Mesenchymal stem cell (in vitro differentiated cells and primary cell): ENCODE measurements at regions not wholly inside any gene's neighbourhood (a gene's known extent, or its start where the extent isn't known, plus 50 kb on each side); places are given as distances from the start of the nearest gene placed in this dataset.

ENCODE experiments used
- DNase-seq: peaks from one replicate; pipeline ENCODE4 v3.0.0-alpha.2; 2013
- H2AFZ ChIP-seq: one replicate; pipeline ENCODE4 v1.6.1; 2013; ENCODE audit warnings: low read depth, mild to moderate bottlenecking, control low read depth, inconsistent platforms, low read length, moderate library complexity
- H2AK5ac ChIP-seq: 2 replicates; pipeline ENCODE4 v1.6.1; 2013; ENCODE audit warnings: low read length, moderate library complexity, mild to moderate bottlenecking, inconsistent platforms; ENCODE audit not compliant: severe bottlenecking
- H2BK120ac ChIP-seq: one replicate; pipeline ENCODE4 v1.6.1; 2013; ENCODE audit warnings: low read depth, mild to moderate bottlenecking, inconsistent platforms, low read length, moderate library complexity
- H2BK12ac ChIP-seq, 2 experiments: one replicate each; pipeline ENCODE4 v1.6.1; 2013; ENCODE audit warnings: inconsistent platforms in 2 of 2, low read length in 2 of 2, mild to moderate bottlenecking in 2 of 2, moderate library complexity in 2 of 2, control low read depth in 1 of 2
- H2BK15ac ChIP-seq: one replicate; pipeline ENCODE4 v1.6.1; 2013; ENCODE audit warnings: mild to moderate bottlenecking, low read depth, inconsistent platforms; ENCODE audit not compliant: poor library complexity, severe bottlenecking
- H2BK5ac ChIP-seq: 2 replicates; pipeline ENCODE4 v1.6.1; 2013; ENCODE audit warnings: low read depth, mild to moderate bottlenecking, low read length, control low read depth, inconsistent platforms; ENCODE audit not compliant: poor library complexity, severe bottlenecking
- H3K14ac ChIP-seq, 2 experiments: one replicate each; pipeline ENCODE4 v1.6.1; 2013; ENCODE audit warnings: inconsistent platforms in 2 of 2, low read length in 2 of 2, control low read depth in 1 of 2, mild to moderate bottlenecking in 1 of 2, moderate library complexity in 1 of 2
- H3K18ac ChIP-seq, 2 experiments: one replicate each; pipeline ENCODE4 v1.6.1; 2013; ENCODE audit warnings: inconsistent platforms in 2 of 2, low read length in 2 of 2, control low read depth in 1 of 2, low read depth in 1 of 2, mild to moderate bottlenecking in 1 of 2
- H3K23ac ChIP-seq, 2 experiments: one replicate each; pipeline ENCODE4 v1.6.1; 2013; ENCODE audit warnings: inconsistent platforms in 2 of 2, low read length in 2 of 2, mild to moderate bottlenecking in 2 of 2, moderate library complexity in 2 of 2, control low read depth in 1 of 2
- H3K27ac ChIP-seq: 2 replicates; pipeline ENCODE4 v1.5.1; 2013; ENCODE audit warnings: mild to moderate bottlenecking, moderate library complexity, low read length, control low read depth, inconsistent platforms; ENCODE audit not compliant: poor library complexity, severe bottlenecking
- H3K27me3 ChIP-seq, 2 experiments: 2 replicates each; pipeline versions ENCODE4 v1.6.1 to v1.7.0; 2013; ENCODE audit warnings: low read length in 2 of 2, mild to moderate bottlenecking in 2 of 2, moderate library complexity in 2 of 2, control low read depth in 1 of 2, inconsistent platforms in 1 of 2; ENCODE audit not compliant: control insufficient read depth in 1 of 2, insufficient read depth in 1 of 2
- H3K36me3 ChIP-seq, 2 experiments: 2 replicates each; pipeline versions ENCODE4 v1.6.1 to v1.7.0; 2013; ENCODE audit warnings: low read length in 2 of 2, control low read depth in 1 of 2, inconsistent platforms in 1 of 2, low read depth in 1 of 2, mild to moderate bottlenecking in 1 of 2; ENCODE audit not compliant: insufficient read depth in 2 of 2, control insufficient read depth in 1 of 2
- H3K4ac ChIP-seq, 2 experiments: one replicate each; pipeline ENCODE4 v1.6.1; 2013; ENCODE audit warnings: inconsistent platforms in 2 of 2, low read length in 2 of 2, mild to moderate bottlenecking in 2 of 2, moderate library complexity in 2 of 2, control low read depth in 1 of 2, low read depth in 1 of 2
- H3K4me1 ChIP-seq: 2 replicates; pipeline ENCODE4 v1.6.1; 2013; ENCODE audit warnings: low read depth, low read length, control low read depth; ENCODE audit not compliant: control insufficient read depth, insufficient read depth
- H3K4me2 ChIP-seq: 2 replicates; pipeline ENCODE4 v1.6.1; 2013; ENCODE audit warnings: low read length, mild to moderate bottlenecking, inconsistent platforms; ENCODE audit not compliant: poor library complexity, severe bottlenecking
- H3K4me3 ChIP-seq, 2 experiments: 2 replicates each; pipeline versions ENCODE4 v1.5.1 to v1.7.0; 2013; ENCODE audit warnings: low read length in 2 of 2, mild to moderate bottlenecking in 2 of 2, control low read depth in 1 of 2, low read depth in 1 of 2; ENCODE audit not compliant: insufficient read depth in 1 of 2
- H3K79me1 ChIP-seq: replicated peaks from 2 replicates; pipeline ENCODE4 v1.6.1; 2013; ENCODE audit warnings: mild to moderate bottlenecking, control low read depth, low read length, inconsistent platforms; ENCODE audit not compliant: poor library complexity, severe bottlenecking
- H3K9ac ChIP-seq: 2 replicates; pipeline ENCODE4 v1.7.0; 2013; ENCODE audit warnings: mild to moderate bottlenecking, low read length, moderate library complexity
- H3K9me3 ChIP-seq: 2 replicates; pipeline ENCODE4 v1.7.0; 2013; ENCODE audit warnings: mild to moderate bottlenecking, low read length; ENCODE audit not compliant: control insufficient read depth
- H4K8ac ChIP-seq: one replicate; pipeline ENCODE4 v1.6.1; 2013; ENCODE audit warnings: inconsistent platforms, mild to moderate bottlenecking, low read length, moderate library complexity
- H4K91ac ChIP-seq: one replicate; pipeline ENCODE4 v1.6.1; 2013; ENCODE audit warnings: mild to moderate bottlenecking, low read length, inconsistent platforms
- WGBS: methylation state at CpG from one replicate; pipeline ENCODE4 v1.1.7; 2013; ENCODE audit warnings: mixed read lengths; 5-methylcytosine and 5-hydroxymethylcytosine counted together

DNA sequence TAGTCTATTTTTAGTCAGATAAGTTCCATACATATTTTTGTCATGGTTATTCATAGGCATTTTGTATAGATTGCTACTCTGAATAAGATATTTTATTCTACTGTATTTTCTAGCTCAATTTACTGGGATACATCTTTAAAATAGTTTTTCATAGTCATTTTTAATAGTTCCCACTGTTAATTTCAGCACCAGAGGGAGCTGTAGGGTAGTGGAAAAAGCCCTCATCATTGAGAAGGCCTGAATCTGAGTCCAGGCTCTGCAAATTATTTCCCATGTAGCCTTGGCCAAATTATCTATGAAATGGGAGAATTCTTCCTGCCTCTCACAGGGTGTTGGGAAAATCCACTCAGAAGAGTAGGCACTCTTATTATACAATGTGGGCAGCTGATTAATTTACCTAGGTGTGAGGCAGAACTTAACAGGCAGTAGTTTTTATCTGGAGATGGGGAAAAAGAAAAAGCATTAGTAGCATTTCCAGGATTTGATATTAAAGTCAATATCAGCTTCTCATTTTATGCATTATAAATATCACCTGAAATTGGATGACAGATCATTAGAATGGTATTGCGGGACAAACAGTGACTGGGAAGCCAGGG lies 102.9 kb upstream of the PAQR3 start:
- H3K23ac ChIP-seq, result no peak overlapping the region
- no peak overlapping the region for H2BK12ac ChIP-seq
- no peaks in the 10 kb centered on the region for H3K27me3 ChIP-seq
- H3K9me3 ChIP-seq, result no peaks in the 10 kb centered on the region
- no peak overlapping the region for H3K9ac ChIP-seq
- H3K36me3 ChIP-seq, result no peaks in the 10 kb centered on the region
- H3K4me2 ChIP-seq, result no peak overlapping the region
- no peaks in the 10 kb centered on the region for H3K4me1 ChIP-seq
- H2AK5ac ChIP-seq, result no peak overlapping the region
- no peak overlapping the region for H2BK120ac ChIP-seq
- H3K27ac ChIP-seq, result no peak overlapping the region
- H4K91ac ChIP-seq, result no peak overlapping the region
- H3K4me3 ChIP-seq, result no peak overlapping the region
- no peak overlapping the region for H2AFZ ChIP-seq
- no peak overlapping the region for H4K8ac ChIP-seq
- peak; percentile 47 for DNase-seq
- H3K4ac ChIP-seq, result no peak overlapping the region
- 100% methylated on average over 1 of the region's 1 CpG for WGBS
- H3K18ac ChIP-seq, result no peak overlapping the region
- H3K14ac ChIP-seq, result no peak overlapping the region
- H2BK5ac ChIP-seq, result no peak overlapping the region
- no peaks in the 10 kb centered on the region for H3K79me1 ChIP-seq
- no peak overlapping the region for H2BK15ac ChIP-seq

- Histone ChIP-seq H3K27me3 (no peaks in the 10 kb centered on the region), H3K79me1 (no peaks in the 10 kb centered on the region), H3K18ac (no peak overlapping the region), H3K4me2 (no peak overlapping the region), H2BK15ac (no peak overlapping the region), H3K9ac (no peak overlapping the region), H3K9me3 (no peaks in the 10 kb centered on the region), H2BK120ac (no peak overlapping the region), H3K4ac (no peak overlapping the region), H2AFZ (no peak overlapping the region), H3K27ac (no peak overlapping the region), H3K36me3 (no peaks in the 10 kb centered on the region), H2AK5ac (no peak overlapping the region), H3K4me3 (no peak overlapping the region), H2BK5ac (no peak overlapping the region), H4K8ac (no peak overlapping the region), H2BK12ac (no peak overlapping the region), H4K91ac (no peak overlapping the region), H3K14ac (no peak overlapping the region), H3K4me1 (no peaks in the 10 kb centered on the region), H3K23ac (no peak overlapping the region)
- no peak for DNase-seq
- WGBS, result no CpG with 5 or more reads among the region's 2 CpGs
Measured at GRCh38 chr4:79034544-79034943, 95.3 kb upstream of the PAQR3 start.

GRCh38 chr4:79030973-79031372 lies 91.7 kb upstream of the PAQR3 start:
- Histone ChIP-seq H4K8ac (no peak overlapping the region), H2BK5ac (no peak overlapping the region), H2BK15ac (no peak overlapping the region), H3K4me1 (no peaks in the 10 kb centered on the region), H2AFZ (no peak overlapping the region), H3K14ac (no peak overlapping the region), H3K9me3 (no peaks in the 10 kb centered on the region), H3K4ac (no peak overlapping the region), H3K9ac (no peak overlapping the region), H2BK12ac (no peak overlapping the region), H3K23ac (no peak overlapping the region), H3K18ac (no peak overlapping the region), H3K79me1 (no peaks in the 10 kb centered on the region), H2BK120ac (no peak overlapping the region), H2AK5ac (no peak overlapping the region), H4K91ac (no peak overlapping the region), H3K4me2 (no peak overlapping the region), H3K4me3 (no peak overlapping the region), H3K27ac (no peak overlapping the region), H3K36me3 (no peaks in the 10 kb centered on the region), H3K27me3 (no peaks in the 10 kb centered on the region)
- no CpG with 5 or more reads among the region's 1 CpG for WGBS
- DNase-seq, result no peak

GRCh38 chr4:79027656-79028055 lies 88.4 kb upstream of the PAQR3 start:
- 97% methylated on average over 2 of the region's 4 CpGs for WGBS
- Histone ChIP-seq H3K23ac (no peak overlapping the region), H2AK5ac (no peak overlapping the region), H3K4me1 (no peaks in the 10 kb centered on the region), H3K9me3 (no peaks in the 10 kb centered on the region), H3K18ac (no peak overlapping the region), H3K4ac (no peak overlapping the region), H3K36me3 (no peaks in the 10 kb centered on the region), H3K4me2 (no peak overlapping the region), H3K14ac (no peak overlapping the region), H3K27ac (no peak overlapping the region), H4K91ac (no peak overlapping the region), H3K9ac (no peak overlapping the region), H2BK15ac (no peak overlapping the region), H3K79me1 (no peaks in the 10 kb centered on the region), H3K27me3 (no peaks in the 10 kb centered on the region), H4K8ac (no peak overlapping the region), H2BK5ac (no peak overlapping the region), H3K4me3 (no peak overlapping the region), H2BK12ac (no peak overlapping the region), H2BK120ac (no peak overlapping the region), H2AFZ (no peak overlapping the region)
- no peak for DNase-seq
